ENCODE measurements at regions not wholly inside any gene's neighbourhood (a gene's known extent, or its start where the extent isn't known, plus 50 kb on each side); places are given as distances from the start of the nearest gene placed in this dataset.

- Histone ChIP-seq H2AFZ (ENCODE audit: low read length) (no peak overlapping the region), H3K36me3 (replicated peaks in 1 of 2; ENCODE audit: control insufficient read depth in 1 of 2, insufficient read depth in 2 of 2, low read length in 2 of 2) (no peaks in the 10 kb centered on the region), H3K4me2 (ENCODE audit: low read depth, low read length) (no peak overlapping the region), H3K9ac (ENCODE audit: insufficient read depth, low read depth, low read length) (no peak overlapping the region), H3K4me3 (replicated peaks in 1 of 3; ENCODE audit: insufficient read depth in 1 of 3, low read depth in 2 of 3, low read length in 3 of 3) (no peak overlapping the region), H3K27me3 (ENCODE audit: control insufficient read depth in 1 of 2, insufficient read depth in 2 of 2, low read length in 2 of 2) (no peaks in the 10 kb centered on the region; a peak in 1 of 5 replicates), H3K79me2 (ENCODE audit: insufficient read depth, low read length) (no peaks in the 10 kb centered on the region), H3K27ac (ENCODE audit: extremely low read length, insufficient read depth, low read length) (no peak overlapping the region), H4K20me1 (ENCODE audit: insufficient read depth, low read length) (no peaks in the 10 kb centered on the region), H3K4me1 (ENCODE audit: insufficient read depth, low read length) (no peaks in the 10 kb centered on the region), H3K9me3 (ENCODE audit: low read length) (no peaks in the 10 kb centered on the region)
- DNase-seq (ENCODE audit: low spot score): no peak
- in situ Hi-C loops (cut with HindIII; ENCODE audit: extremely low pct_ligation_motif_present, low pct_unique_long_range_greater_than_20kb) (no loop called here), intact Hi-C loops (cut with micrococcal nuclease; ENCODE audit: unreplicated experiment) (no loop called here)
- no peak for FAIRE-seq
- TF ChIP-seq MXD1 (CRISPR knock-in tag; IDR thresholded peaks at IDR 0.05) (no peak), KMT2B (CRISPR knock-in tag; IDR thresholded peaks at IDR 0.05) (no peak), GATAD1 (CRISPR knock-in tag; IDR thresholded peaks at IDR 0.05) (no peak), ARNT2 (CRISPR knock-in tag; IDR thresholded peaks at IDR 0.05; ENCODE audit: low read depth) (no peak)
- CTCF ChIA-PET (ENCODE audit: low intra/inter-chr PET ratio, low total read pairs): no interaction called here
- POLR2A ChIA-PET: no interaction called here
- no TSS peak for BruUV-seq (replicated peaks)
- WGBS (ENCODE audit: low lambda C conversion rate): 0% methylated on average over 3 of the region's 8 CpGs
- ATAC-seq: no peak
Measured at GRCh38 chr13:78960881-78961280, 301.9 kb upstream of the OBI1 start.

- CTCF ChIA-PET (ENCODE audit: low intra/inter-chr PET ratio, low total read pairs): no interaction called here
- H3K4me1 ChIP-seq (ENCODE audit: insufficient read depth, low read length): no peaks in the 10 kb centered on the region
- no peaks in the 10 kb centered on the region for H3K36me3 ChIP-seq (replicated peaks in 1 of 2; ENCODE audit: control insufficient read depth in 1 of 2, insufficient read depth in 2 of 2, low read length in 2 of 2)
- no TSS peak for BruUV-seq (replicated peaks)
- 8% methylated on average over 5 of the region's 5 CpGs for WGBS (ENCODE audit: low lambda C conversion rate)
- H4K20me1 ChIP-seq (ENCODE audit: insufficient read depth, low read length): no peaks in the 10 kb centered on the region
- in situ Hi-C loops (cut with HindIII; ENCODE audit: extremely low pct_ligation_motif_present, low pct_unique_long_range_greater_than_20kb): no loop called here
- DNase-seq (ENCODE audit: low spot score) (no peak), FAIRE-seq (no peak), ATAC-seq (no peak)
- no peak overlapping the region for H3K9ac ChIP-seq (ENCODE audit: insufficient read depth, low read depth, low read length)
- H3K4me3 ChIP-seq (replicated peaks in 1 of 3; ENCODE audit: insufficient read depth in 1 of 3, low read depth in 2 of 3, low read length in 3 of 3): no peak overlapping the region
- H3K4me2 ChIP-seq (ENCODE audit: low read depth, low read length): no peak overlapping the region
- no peaks in the 10 kb centered on the region; a peak in 1 of 5 replicates for H3K27me3 ChIP-seq (ENCODE audit: control insufficient read depth in 1 of 2, insufficient read depth in 2 of 2, low read length in 2 of 2)
- H2AFZ ChIP-seq (ENCODE audit: low read length): no peak overlapping the region
- no peaks in the 10 kb centered on the region for H3K79me2 ChIP-seq (ENCODE audit: insufficient read depth, low read length)
- POLR2A ChIA-PET: no interaction called here
- no peaks in the 10 kb centered on the region for H3K9me3 ChIP-seq (ENCODE audit: low read length)
- intact Hi-C loops (cut with micrococcal nuclease; ENCODE audit: unreplicated experiment): no loop called here
- H3K27ac ChIP-seq (ENCODE audit: extremely low read length, insufficient read depth, low read length): no peak overlapping the region
- no peak for TF ChIP-seq SNAPC2 (CRISPR knock-in tag; IDR thresholded peaks at IDR 0.05)
- no peak for TF ChIP-seq MIER3 (CRISPR knock-in tag; IDR thresholded peaks at IDR 0.05; ENCODE audit: borderline replicate concordance)
- TF ChIP-seq EHMT2 (IDR thresholded peaks at IDR 0.05; ENCODE audit: borderline replicate concordance, low read depth, low read length): no peak
- no peak for TF ChIP-seq ZNF598 (CRISPR knock-in tag; IDR thresholded peaks at IDR 0.05; ENCODE audit: borderline replicate concordance)
- TF ChIP-seq ZBTB21 (CRISPR knock-in tag; IDR thresholded peaks at IDR 0.05): no peak
- TF ChIP-seq ZNF296 (CRISPR knock-in tag; conservative IDR thresholded peaks at IDR 0.05): no peak
- no peak for TF ChIP-seq HMGXB3 (CRISPR knock-in tag; IDR thresholded peaks at IDR 0.05; ENCODE audit: borderline replicate concordance)
- TF ChIP-seq ATF7 (IDR thresholded peaks at IDR 0.05): no peak
- no peak for TF ChIP-seq ATF7 (CRISPR knock-in tag; IDR thresholded peaks at IDR 0.05)
- no peak for TF ChIP-seq ARNT2 (CRISPR knock-in tag; IDR thresholded peaks at IDR 0.05; ENCODE audit: low read depth)
- no peak for TF ChIP-seq BHLHE40 (IDR thresholded peaks at IDR 0.05; ENCODE audit: low read length)
- TF ChIP-seq ZGPAT (CRISPR knock-in tag; IDR thresholded peaks at IDR 0.05): no peak
Measured at GRCh38 chr13:78958006-78958405, 299.1 kb upstream of the OBI1 start.
